Glomerular visceral epithelial cell (primary cell): ENCODE measurements at regions not wholly inside any gene's neighbourhood (a gene's known extent, or its start where the extent isn't known, plus 50 kb on each side); places are given as distances from the start of the nearest gene placed in this dataset.
"Not testable (repeated sequence)": the region's sequence is repeated elsewhere in the genome, so short reads cannot be mapped to it uniquely, and the experiment has no call there.

Experiments used
- DNase-seq: peaks from one replicate; pipeline ENCODE4 v3.0.0-alpha.2; 2016; ENCODE audit errors: extremely low spot score

- no peak for DNase-seq
Observed at GRCh38 chr2:83874712-83875430, 584.2 kb downstream of the SUCLG1 start.

DNA sequence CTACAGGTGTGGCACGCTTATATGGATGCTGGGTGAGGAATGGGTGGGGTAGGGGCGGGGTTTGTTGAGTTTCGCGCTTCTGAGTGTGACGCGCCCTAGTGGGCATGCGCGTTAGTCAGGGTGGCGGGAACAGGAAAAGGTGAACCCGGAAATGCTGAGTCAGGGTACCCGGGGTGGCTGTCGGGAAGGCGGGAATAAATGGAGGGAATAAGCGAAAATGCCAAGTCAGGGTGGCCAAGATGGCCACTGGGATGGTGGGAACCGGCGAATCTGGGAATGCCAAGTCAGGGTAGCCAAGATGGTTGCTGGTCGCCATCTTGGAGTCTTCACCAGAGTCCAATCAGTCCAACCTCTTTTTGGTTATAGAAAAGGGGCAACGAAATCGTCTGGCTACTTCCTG is 585.0 kb downstream of the SUCLG1 start:
- no peak for DNase-seq

- no peak for DNase-seq
Observed at GRCh38 chr2:83873110-83873509, 586.0 kb downstream of the SUCLG1 start.

DNA sequence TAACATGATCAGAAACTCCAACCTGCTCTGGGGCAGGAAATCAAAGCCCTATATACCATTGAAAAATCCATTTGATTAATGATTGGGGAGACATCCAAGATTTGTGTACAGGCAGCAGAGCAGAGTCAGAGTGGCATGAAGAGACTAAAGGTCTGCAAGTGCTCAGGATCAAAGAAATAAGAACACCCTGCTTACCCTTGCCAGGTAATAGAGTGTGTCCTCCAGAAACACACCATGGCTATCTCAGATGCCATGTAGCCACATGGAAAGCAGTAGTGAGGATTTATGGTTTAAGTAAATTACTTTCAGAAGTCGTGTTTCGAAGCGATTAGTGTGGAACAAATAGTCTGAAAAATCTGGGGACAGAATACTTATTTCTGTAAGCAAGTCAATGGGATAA is 592.9 kb downstream of the SUCLG1 start:
- no peak for DNase-seq

DNA sequence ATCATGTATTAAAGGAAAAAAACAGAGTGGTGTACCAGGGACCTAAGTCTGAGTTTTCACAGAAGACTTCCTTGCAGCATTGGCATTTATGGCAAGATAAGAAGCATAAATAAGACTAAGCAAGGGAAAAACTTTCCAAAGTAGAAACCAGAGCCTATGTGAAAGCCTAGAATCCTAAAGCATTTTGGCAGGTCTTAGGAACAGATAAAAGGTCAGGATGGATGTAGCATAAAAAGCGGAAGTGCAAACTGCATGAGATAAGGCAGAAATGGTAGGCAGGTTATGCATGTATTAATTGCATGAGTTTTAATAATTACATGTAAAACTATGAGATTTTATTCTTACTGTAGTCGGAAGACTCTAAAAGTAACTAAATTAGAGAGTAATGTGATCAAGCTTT is 596.5 kb downstream of the SUCLG1 start:
- no peak for DNase-seq

- DNase-seq, result no peak
Observed at GRCh38 chr2:83860320-83860719, 598.8 kb downstream of the SUCLG1 start.

GRCh38 chr2:83859553-83859952 is 599.5 kb downstream of the SUCLG1 start:
- DNase-seq, result no peak

- DNase-seq, result no peak
Observed at GRCh38 chr2:83851066-83851465, 608.0 kb downstream of the SUCLG1 start.

- DNase-seq, result no peak
Observed at GRCh38 chr2:83850071-83850725, 608.9 kb downstream of the SUCLG1 start.

GRCh38 chr2:83844490-83844889 is 614.6 kb downstream of the SUCLG1 start:
- DNase-seq, result no peak

GRCh38 chr2:83842421-83842820 is 616.7 kb downstream of the SUCLG1 start:
- DNase-seq, result no peak

DNA sequence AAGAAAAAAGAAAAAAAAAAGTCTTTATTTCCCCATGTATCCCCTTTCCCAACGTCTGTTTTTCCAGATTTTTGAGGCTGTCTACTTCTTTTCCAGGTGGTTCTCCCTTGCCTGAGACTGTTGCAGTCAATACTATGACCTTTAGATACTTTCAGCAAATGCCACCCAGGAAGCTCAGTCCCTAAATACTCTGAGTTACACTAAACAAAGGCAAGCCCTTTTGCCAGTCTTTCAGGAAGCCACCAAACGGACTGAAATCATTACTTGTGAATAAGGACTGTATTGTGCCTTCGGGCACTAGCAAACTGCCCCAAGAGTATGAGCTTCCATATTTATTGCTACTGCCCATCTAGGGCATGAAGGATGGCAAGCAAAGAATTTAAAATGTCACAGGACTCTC is 621.3 kb downstream of the SUCLG1 start:
- no peak for DNase-seq

- DNase-seq, result no peak
Observed at GRCh38 chr2:83827618-83828017, 631.5 kb downstream of the SUCLG1 start.

- DNase-seq, result no peak
Observed at GRCh38 chr2:83826577-83826976, 632.5 kb downstream of the SUCLG1 start.

DNA sequence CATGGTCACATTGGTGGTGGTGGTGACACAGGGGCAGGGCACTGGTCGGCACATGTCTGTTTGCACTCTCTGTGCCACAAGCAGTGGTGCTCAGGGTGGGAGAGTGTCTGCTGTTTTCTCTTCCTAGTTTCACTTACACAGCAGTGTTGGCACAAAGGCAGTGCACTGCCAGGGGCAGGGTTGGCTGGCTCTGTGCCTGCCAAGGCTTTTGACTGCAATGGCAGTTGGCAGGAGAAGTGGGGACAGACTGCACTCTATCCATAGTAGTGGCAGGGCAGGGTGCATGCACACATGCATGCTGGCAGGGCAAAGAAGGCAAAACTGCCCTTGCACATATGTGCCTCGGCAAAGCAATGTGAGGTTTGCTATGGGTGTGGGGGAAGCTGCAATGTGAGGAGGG is 635.9 kb downstream of the SUCLG1 start:
- no peak for DNase-seq

DNA sequence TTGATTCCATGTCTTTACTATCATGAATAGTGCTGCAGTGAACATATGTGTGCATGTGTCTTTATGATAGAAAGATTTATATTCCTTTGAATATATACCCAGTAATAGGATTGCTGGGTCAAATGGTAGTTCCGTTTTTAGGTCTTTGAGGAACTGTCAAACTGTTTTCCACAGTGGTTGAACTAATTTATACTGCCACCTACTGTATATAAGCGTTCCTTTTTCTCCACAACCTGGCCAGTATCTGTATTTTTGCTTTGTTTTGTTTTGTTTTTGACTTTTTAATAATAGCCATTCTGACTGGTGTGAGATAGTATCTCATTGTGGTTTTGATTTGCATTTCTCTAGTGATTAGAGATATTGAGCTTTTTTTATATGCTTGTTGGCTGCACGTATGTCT is 641.6 kb downstream of the SUCLG1 start:
- DNase-seq, result no peak

DNA sequence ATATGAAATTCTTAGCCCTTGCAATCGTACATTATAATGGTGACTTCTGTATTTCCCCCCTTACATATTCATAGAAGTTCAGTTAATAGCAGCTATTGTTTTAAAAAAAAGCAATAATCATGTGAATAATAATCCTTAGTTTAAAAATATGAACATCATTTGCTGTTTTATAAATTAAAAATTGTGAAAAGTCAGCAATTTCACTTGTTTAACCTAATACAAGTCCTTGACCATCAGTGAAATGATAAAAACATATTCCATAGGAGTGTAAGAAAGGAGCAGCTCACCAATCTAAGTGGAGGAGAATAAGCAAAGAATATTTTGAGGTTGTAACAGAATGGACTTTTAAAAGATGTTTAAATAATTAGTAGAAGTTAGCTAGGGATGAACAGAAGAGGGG is 650.2 kb downstream of the SUCLG1 start:
- no peak for DNase-seq

DNA sequence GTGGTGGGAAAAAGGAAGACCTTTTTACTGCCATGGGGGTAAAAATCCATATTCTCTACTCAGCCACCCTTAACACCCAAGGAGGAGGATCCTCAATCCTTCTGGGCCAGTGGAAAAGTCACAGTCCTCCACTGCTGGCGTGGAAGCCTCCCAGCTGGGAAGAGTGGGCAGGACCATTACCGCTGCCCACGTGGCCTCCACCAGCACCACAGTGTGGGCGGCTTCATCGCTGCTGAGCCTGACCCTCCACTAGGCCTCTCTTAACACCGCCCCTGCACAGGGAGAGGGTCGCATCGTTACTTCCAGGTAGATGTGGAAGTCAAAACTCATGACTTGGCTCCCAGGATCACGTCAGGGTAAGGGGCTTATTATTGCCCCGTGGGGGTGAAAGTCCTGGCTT is 656.5 kb downstream of the SUCLG1 start:
- DNase-seq, result no peak

- no peak for DNase-seq
Observed at GRCh38 chr2:83795777-83796176, 663.3 kb downstream of the SUCLG1 start.

GRCh38 chr2:83790467-83790866 is 668.6 kb downstream of the SUCLG1 start:
- DNase-seq, result not testable (repeated sequence)

- not testable (repeated sequence) for DNase-seq
Observed at GRCh38 chr2:83789674-83790073, 669.4 kb downstream of the SUCLG1 start.

DNA sequence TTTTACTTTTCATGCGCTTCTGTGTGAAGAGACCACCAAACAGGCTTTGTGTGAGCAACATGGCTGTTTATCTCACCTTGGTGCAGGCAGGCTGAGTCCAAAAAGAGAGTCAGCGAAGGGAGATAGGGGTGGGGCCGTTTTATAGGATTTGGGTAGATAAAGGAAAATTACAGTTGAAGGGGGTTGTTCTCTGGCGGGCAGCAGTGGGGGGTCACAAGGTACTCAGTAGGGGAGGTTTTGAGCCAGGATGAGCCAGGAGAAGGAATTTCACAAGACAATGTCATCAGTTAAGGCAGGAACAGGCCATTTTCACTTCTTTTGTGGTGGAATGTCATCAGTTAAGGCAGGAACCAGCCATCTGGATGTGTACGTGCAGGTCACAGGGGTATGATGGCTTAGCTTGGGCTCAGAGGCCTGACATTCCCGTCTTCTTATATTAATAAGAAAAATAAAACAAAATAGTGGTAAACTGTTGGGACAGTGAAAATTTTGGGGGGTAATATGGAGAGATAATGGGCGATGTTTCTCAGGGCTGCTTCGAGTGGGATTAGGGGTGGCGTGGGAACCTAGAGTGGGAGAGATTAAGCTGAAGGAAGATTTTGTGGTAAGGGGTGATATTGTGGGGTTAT is 670.0 kb downstream of the SUCLG1 start:
- DNase-seq, result not testable (repeated sequence)

GRCh38 chr2:83787189-83787588 is 671.9 kb downstream of the SUCLG1 start:
- DNase-seq, result no peak
